ENCODE measurements at regions not wholly inside any gene's neighbourhood (a gene's known extent, or its start where the extent isn't known, plus 50 kb on each side); places are given as distances from the start of the nearest gene placed in this dataset.
"Not testable (repeated sequence)": the region's sequence is repeated elsewhere in the genome, so short reads cannot be mapped to it uniquely, and the experiment has no call there.

- not testable (repeated sequence) for TF ChIP-seq ARID3B (CRISPR knock-in tag; IDR thresholded peaks at IDR 0.05; ENCODE audit: borderline replicate concordance); SAP30 (IDR thresholded peaks at IDR 0.05; ENCODE audit: borderline replicate concordance, insufficient read depth, low read depth, low read length, poor library complexity, severe bottlenecking); GABPA (tag; conservative IDR thresholded peaks at IDR 0.05; ENCODE audit: low read depth); RBFOX2 (IDR thresholded peaks at IDR 0.05; ENCODE audit: low read depth, low read length); MAZ (CRISPR knock-in tag; conservative IDR thresholded peaks at IDR 0.05 in 1 of 2, IDR thresholded peaks at IDR 0.05 in 1 of 2); CTCF (IDR thresholded peaks at IDR 0.05 in 2 of 3, conservative IDR thresholded peaks at IDR 0.05 in 1 of 3; ENCODE audit: insufficient read depth in 2 of 3, low read depth in 1 of 3, low read length in 3 of 3); POLR2A (conservative IDR thresholded peaks at IDR 0.05); MLLT1 (IDR thresholded peaks at IDR 0.05); SMC3 (conservative IDR thresholded peaks at IDR 0.05; ENCODE audit: insufficient read depth, low read depth, low read length); ZNF140 (CRISPR knock-in tag; IDR thresholded peaks at IDR 0.05); ZNF695 (CRISPR knock-in tag; IDR thresholded peaks at IDR 0.05); IRF2 (CRISPR knock-in tag; IDR thresholded peaks at IDR 0.05); GABPB1 (CRISPR knock-in tag; IDR thresholded peaks at IDR 0.05); GTF3C2 (IDR thresholded peaks at IDR 0.05; ENCODE audit: borderline replicate concordance, extremely low read depth, insufficient read length)
Measured at GRCh38 chr16:31990980-31991379, 117.4 kb downstream of the ZNF267 start.

All from K562 (cell line).